DMS79 (cell line): ENCODE measurements at regions not wholly inside any gene's neighbourhood (a gene's known extent, or its start where the extent isn't known, plus 50 kb on each side); places are given as distances from the start of the nearest gene placed in this dataset.

Experiments
- DNase-seq: peaks from one replicate; lab custom pipeline; 2025; lab: John Stamatoyannopoulos, UW

DNA sequence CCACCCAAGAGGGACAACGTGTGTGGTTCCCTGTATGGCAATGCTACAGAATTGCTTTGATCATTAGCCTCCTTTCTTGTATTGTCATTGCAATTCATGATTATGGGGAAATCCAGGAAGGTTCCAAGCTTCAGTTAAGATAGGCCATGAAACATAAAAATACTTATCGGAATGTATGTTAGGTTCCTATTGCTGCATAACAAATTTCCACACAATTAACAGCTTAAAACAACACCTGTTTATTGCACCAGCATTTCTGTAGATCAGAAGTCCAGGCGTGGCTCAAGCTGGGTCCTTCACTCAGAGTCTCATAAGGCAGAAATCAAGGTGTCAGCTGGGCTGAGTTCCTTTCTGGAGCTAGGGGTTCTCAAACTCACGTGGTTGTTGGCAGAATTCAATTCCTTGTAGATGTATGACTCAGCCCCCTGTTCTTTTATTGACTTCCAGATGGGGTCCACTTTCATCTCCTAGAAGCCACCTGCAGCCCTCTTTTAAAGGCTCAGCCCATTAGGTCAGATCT, 365.6 kb upstream of the TMPO start:
- DNase-seq = no peak

DNA sequence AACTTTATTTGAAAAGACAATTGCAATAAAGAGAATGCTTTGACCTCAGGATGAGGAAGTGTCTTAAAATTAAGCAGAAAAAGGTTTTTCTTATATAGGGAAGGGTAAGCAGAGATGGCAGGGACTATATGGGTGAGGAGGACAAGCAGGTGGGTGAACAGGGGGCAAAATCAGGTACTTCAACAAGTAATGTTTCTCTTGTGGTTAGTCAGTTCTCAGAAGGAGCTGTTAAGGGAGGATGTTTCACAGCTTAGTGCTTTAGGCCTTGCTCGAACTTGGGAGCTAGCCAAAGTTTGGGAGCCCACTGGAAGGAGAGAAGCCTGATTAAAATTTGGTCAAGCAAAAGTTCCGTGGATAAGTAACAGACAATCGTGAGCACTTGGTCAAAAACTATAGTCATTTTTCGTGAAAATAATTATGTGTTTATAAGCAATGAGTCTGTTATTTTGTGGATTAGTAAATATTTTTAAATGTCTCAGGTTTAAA, 364.2 kb upstream of the TMPO start:
- DNase-seq = peak; percentile 78

DNA sequence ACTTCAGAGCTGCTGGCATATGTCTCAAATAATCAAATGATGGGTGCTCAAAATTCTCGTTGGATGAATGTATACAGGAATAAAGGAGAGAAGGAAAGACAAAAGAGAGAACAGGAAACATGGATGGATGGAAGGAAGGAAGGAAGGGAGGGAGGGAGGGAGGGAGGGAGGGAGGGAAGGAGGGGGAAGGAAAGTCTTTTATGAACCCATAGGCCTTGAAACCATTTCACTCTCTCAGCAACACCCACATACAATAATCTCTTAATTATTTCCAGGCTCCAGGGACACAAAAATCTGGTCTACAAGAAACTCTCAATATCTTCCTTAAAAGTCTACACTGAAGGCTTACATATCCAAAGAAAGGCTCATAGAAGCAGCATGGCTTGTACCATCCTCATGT, 363.4 kb upstream of the TMPO start:
- DNase-seq = no peak

DNA sequence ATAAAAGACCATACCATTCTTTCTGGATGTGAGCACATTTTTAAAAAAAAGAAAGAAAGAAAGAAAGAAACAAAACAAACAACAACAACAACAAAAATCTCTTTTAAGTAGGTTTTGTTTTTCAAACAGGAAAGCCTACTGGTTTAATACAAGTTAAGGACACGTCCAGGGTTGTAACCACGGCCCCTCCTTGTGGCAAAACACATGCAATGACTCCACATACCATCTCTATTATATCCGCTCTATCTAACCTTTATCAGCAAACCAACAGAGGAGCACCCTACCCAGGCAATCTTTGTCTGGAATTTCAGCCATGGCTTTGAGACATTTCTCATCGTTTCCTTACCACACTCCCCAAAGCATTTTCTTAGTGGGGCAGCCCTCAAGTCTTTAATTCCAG, 360.5 kb upstream of the TMPO start:
- peak; percentile 26 for DNase-seq

DNA sequence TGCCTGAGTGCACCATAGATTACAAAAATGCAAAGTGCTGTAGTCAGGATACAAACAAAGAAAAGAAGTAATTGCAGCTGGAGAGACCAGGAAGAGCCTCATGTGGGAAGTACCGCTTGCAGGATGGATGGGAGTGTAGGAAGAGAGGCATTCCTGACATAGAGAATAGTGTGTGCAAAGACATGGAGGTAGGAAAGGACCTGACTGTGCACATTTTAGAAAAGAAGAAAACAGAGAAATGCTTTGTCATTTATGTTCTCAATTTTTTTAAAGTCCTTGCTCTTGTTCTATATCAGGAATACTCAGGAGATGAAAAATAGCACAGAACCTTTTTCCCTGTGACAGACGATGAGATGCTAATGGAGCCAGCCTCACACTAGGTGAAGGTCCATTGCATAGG, 358.7 kb upstream of the TMPO start:
- no peak for DNase-seq

DNA sequence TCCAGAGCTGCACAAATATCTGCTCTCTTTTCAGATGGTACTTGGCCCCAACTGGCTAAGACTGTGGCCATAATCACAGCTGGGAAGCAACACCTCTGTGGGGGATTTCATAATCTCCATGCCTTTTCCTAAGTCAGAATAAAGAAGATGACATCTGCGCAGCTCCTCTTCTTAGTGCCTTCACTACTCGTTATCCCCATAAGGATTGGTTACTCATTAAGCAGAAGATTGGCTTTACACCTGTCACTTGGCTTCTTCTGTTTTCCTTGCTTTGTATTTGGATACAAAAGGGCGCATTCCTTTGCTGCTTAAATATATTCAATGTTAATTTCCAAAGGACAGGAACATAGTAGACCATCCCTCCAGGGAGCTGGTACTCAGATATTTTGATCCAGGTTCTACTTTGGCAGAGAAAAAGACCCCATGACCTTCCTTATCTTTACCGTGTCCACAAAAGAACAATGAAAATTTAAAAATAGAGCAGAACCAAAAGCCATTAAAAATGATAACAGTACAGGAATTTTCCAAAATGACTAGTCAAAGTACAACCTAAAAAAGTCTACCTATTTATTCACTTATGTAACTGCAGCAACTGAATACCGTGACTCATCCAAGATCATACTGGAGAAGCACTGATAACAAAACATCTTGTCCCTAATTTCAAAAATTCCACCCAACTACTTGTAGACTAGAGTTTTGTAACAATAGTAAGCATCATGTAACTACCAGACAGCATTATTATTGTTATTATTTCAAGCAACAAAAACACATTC, 352.3 kb upstream of the TMPO start:
- DNase-seq = no peak

DNA sequence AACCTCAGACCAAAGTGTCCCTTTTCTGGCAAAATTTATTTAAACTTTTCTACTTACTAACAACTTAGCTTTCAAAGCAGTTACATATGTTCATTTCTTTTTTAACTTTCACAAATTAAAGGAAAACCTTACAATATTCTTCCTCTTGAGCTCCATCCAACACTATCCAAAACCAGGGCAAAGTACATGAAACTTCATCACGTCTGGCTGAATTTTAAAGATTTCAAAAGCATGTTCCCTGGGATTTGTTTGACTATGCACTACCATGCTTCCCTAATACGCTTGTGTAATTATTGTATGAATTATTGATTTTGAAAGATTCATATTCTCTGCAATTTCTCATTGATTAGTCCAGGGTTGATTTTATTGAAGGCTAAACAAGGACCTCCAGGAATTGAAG, 343.1 kb upstream of the TMPO start:
- no peak for DNase-seq

DNA sequence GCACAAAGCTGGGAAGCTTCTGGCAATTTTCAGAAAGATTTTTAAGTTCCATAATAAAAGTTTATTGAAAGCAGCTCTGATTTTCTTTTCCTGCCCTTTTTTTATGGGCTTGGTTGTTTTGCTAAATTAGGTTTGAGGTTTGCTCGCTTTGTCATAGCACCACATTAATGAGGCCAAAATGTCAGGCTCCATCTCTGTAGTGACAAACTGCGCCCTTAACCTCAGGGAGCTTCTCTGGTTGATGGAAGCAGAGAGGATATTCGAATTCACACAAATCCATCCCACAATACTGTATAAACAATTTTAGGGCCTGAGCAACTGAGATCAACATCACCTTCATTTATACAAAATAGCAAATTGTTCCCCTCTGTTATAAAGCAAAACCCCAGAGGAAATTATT, 342.6 kb upstream of the TMPO start:
- no peak for DNase-seq

DNA sequence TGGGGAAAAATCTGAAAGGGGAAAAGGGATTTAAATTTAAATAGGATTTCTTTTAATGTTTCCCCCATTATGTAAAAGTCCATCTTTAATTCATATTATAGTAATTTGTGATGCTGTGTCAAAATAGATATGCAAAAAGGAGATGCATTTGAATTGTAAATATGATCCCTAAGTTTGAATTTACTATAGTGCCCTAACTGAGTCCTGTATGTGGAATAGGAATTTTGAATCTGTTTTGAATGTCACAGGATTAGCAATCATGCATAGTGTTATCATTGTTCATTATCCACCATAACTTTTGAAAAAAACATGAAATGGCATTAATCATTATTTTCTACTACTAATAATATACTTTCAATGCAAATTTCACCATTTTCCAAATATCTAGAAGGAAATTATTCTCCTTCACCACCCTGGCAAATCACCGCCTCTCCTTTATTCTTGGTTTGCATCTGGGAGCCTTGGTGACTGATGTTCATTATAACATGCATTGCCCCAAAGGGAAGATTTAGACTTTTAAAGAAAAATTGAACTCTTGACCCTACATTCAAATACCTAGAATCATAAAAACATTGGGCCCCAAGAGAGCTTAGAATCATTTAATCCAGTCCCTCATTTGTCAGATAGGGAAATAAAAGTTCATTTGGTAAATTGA, 341.5 kb upstream of the TMPO start:
- no peak for DNase-seq

DNA sequence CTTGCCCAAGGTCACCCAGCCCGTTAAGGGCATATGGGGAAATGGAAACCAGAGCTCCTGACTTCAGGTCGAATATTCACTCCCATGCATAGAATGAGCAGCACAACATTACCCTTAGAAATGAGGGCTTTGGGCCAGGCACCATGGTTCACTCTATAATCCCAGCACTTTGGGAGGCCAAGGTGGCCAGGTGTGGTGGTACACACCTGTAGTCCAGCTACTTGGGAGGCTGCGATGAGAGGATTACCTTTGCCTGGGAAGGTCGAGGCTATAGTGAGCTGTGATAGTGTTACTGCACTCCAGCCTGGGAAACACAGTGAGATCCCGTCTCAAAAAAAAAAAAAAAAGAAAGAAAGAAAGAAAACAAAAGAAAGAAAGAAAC, 341.0 kb upstream of the TMPO start:
- DNase-seq = no peak

DNA sequence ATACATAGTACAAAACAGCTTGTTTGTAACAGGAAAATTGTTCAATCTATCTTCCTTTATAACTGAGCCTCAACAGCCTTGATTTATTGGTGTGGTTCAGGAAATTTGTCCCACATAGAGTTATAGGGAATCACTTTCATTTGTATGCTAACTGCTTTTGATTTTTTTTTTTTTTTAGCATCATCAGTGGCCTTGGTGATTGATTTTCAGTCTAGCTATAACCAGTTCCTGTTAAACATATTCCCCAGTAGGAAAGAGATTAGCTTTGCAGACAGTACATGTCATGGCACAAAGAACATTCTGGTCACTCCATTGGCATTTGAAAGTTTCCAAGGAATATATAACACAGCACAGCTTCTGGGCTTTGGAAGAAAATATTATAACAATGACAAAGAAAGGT, 337.3 kb upstream of the TMPO start:
- no peak for DNase-seq

DNA sequence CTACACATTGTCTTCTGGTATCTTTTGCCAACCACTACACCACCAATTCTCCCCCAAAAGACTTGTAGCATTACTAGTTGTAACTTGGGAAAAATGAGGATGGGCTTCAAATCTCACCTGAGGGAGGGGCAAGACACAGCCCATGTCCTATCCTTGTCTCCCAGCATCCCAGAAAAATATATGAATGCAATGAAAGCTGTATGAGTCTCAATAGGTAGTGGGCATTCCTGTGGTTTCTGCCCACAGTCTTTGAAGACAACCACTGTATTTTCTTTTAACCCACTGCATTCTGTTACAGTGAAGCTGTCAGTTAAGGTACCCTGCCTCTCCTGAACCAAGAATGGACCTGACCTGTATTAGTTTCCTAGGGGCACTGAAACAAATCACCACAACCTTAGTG, 336.2 kb upstream of the TMPO start:
- no peak for DNase-seq

DNA sequence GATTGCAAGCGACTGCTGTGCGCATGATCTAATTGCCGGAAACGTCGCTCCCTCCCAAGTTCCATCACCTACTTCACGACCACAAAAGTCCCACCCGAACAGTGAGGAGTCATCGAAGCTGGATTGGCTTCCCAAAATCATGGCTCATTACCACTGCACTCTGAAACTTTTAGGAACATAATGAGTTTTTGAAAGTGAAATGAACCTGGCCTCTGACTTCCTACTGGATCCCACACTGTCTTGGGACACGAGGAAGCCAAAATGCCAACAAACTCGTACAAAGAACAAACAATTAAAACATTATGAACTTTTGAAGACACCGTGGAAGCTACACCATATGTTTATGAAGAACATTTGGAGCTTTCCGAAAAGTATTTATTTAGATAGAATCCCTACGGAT, 334.8 kb upstream of the TMPO start:
- DNase-seq = no peak

DNA sequence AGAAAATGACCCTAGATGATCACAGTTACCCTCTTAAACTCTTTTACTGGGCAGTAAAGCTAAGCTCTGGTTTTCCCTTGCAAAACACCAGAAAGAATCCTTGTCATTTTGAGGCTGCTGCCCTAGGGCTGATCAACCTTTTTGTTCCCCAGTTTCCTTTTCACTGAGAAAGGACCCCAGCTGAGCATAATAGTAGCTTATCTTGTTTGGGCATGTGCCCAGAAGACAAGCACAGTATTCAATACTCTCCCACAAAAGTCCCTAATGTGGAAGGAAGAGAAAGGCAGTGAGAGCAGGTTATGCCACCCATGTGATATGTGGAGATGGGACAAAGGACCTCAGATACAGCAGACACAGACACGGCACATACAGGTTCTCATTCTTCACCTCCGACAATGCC, 332.6 kb upstream of the TMPO start:
- DNase-seq = no peak

DNA sequence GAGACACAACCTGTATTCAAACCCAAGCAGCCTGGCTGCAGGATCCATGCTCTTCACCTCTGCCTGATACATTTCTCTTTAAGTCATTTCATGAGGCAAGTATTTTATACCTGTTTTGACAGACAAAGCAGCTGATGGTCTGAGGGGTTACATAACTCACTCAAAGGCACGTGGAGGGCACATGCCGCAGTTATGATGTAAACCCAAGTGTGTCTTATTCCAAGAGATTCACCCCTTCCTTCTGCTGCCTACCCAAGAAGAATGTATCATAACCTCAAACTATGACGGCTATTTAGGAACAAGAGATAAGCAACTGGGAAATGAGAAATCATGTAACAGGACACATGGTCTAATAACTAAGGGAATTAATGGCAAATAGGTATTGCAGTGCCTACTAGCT, 329.8 kb upstream of the TMPO start:
- no peak for DNase-seq

DNA sequence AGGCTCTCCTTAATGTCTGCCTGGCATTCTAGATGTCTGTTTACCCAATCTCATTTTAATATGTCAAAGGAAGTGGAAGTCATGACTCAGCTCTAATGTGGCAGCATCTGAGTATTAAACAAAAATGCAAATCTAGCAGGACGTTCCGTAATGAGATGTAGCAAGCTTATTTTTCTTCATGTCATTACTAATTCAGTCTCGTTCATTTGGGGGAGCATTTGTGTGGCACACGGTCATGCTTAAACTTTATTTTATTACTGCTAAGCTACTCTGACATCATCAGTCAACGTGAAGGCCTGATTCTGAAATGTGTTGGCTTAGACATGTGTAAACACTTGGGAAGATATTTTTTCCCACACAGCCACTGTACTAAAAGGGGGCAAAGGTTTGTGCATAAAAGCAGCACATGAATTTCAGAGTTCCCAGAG, 326.7 kb upstream of the TMPO start:
- no peak for DNase-seq

DNA sequence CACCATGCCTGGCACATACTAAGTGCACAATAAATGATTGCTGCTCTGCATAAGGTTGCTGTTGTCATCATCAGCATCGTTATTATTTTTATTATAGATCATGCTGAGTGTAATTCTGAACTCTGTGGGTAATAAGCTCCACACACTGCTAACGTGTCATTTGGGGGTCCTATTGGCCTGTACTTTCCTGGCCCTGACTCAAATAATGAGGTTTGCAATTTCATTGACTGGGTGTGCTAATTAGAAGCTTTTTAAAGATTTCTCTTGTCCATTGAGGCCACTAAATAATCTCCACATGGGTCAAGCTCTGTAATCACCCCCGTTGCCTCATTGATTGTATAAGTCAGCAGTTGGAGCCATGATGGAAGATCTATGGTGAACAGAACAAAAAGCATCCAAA, 320.8 kb upstream of the TMPO start:
- no peak for DNase-seq

DNA sequence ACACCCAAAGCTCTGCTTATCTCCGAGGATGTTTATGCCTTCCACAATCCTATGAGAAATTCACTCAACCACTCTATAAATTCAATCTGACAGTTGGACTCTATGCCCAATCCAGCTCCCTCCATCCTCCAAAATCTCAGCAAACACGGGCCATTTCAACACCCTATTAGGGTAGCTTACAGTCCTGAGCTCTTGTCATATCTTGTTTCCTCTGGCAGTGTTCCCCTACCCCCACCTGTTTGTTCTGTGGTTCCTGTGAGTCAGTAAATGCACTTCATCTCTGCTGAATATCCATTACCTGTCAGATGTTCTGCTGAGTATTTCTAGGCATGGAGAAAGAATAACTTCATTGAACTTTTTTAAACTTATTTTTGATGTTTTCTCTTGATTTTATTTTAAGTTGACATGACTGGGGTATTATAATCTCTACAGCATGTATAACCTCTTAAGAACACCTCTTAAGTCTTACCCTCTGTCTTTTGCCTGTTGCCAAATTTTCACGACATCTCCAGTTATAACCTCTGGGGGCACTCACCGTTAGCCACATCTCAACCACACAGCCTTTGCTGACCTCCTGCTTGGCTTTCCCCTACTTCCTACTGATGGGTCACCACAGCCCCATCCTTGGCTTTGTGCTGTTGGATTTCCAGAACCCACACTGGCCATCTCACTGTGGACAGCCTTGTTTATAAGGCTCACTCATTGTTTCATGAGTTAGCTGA, 317.0 kb upstream of the TMPO start:
- no peak for DNase-seq

DNA sequence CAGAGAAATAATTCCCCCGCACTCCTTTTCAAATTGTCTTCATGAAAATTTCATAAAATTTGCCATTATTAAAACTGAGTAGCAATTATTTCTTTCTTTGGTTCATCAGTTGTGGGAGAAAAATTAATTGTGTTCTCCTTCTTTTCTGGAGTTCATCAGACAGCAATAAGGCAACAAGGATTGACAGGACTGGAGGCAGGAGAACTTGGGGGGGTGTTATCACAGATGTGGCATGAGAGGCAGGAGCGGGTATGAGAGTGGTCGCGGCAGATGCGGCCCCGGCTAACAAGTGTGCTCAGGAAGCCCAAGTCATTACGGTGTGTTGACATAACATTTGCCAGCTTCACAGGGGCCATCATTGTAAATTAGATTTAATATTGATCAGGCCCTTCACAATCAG, 306.6 kb upstream of the TMPO start:
- DNase-seq = no peak

DNA sequence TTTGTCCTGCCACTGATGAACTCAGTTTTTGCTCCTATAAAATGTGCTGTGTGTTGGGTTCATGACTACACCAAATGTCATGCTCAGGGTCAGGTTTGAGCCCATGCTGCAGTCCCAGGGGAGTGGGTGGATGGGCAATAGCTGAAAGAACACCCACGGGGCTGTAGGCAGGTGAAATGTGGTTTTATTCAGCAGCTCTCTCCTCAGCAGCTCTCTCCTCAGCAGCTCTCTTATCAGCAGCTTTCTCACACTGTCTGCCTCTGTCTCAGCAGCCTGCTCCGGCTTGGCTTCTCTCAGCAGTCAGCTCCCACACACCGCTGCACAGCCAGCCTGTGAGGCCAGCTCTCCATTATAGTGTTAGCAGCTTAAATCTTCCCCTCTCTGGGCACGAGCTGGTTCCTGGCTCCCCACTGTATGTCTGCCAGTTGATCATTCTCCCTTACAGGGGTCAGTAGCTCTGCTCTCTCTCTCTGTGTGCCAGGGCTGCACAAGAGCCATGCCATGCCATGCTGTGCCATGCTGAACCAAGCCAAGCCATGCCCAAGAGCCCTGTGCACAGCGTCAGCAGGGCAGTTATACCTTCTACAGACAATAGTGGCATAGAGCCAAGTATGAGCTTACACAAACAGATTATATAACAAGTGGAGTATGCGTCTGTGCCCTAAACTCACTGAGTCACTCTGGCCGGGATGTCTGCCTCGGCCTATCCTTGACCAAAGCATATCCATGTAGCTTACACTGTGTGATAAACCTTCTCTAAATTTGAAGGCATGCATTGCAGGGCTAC, 303.3 kb upstream of the TMPO start:
- no peak for DNase-seq

DNA sequence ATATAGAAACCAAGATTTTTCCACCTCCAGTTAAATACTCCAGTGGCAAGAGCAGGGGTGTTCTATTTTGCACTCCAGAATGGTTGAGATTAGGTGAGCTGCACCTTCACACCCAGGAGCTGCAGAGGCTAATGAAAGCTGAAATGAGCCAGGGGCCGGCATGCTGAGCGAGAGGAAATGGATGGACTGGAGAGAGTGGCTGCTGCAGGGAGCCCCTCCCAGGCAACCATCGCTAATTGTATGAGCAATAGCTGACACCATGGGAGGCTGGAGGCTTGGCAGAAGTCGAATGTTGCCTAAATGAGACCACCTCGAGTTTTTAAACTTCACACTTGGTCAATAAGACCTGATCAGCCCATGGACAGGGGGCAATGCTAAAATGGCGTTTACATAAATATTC, 301.8 kb upstream of the TMPO start:
- DNase-seq = no peak

DNA sequence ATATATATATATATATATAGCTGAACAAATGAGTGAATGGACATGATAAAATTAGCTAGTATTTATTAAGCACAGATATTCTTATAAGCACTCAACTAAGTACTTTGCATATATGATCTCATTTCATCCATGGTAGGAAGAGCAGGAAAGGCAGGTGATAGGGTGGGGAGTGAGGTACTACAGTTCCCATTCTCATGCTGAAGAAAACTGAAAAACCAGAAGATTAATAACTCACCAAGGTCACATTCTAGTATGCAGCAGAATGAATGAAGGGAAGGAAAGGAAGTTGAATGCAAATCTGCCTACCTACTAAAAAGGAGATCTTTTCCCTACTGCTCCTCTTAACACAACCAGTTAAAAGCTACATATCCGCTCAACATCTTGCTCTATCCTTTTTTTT, 298.1 kb upstream of the TMPO start:
- no peak for DNase-seq
